ENCODE measurements at regions not wholly inside any gene's neighbourhood (a gene's known extent, or its start where the extent isn't known, plus 50 kb on each side); places are given as distances from the start of the nearest gene placed in this dataset.
"Not testable (repeated sequence)": the region's sequence is repeated elsewhere in the genome, so short reads cannot be mapped to it uniquely, and the experiment has no call there.

GRCh38 chr2:34806396-34806795 lies 1207.3 kb upstream of the FAM98A start:
- Histone ChIP-seq H3K4me1 (no peaks in the 10 kb centered on the region), H3K27ac (no peak overlapping the region), H3K4me3 (no peak overlapping the region), H3K27me3 (no peaks in the 10 kb centered on the region), H3K36me3 (no peaks in the 10 kb centered on the region), H3K9me3 (no peaks in the 10 kb centered on the region)
- TF ChIP-seq POLR2A (IDR thresholded peaks at IDR 0.05), result no peak
- TF ChIP-seq, protein P1, sequence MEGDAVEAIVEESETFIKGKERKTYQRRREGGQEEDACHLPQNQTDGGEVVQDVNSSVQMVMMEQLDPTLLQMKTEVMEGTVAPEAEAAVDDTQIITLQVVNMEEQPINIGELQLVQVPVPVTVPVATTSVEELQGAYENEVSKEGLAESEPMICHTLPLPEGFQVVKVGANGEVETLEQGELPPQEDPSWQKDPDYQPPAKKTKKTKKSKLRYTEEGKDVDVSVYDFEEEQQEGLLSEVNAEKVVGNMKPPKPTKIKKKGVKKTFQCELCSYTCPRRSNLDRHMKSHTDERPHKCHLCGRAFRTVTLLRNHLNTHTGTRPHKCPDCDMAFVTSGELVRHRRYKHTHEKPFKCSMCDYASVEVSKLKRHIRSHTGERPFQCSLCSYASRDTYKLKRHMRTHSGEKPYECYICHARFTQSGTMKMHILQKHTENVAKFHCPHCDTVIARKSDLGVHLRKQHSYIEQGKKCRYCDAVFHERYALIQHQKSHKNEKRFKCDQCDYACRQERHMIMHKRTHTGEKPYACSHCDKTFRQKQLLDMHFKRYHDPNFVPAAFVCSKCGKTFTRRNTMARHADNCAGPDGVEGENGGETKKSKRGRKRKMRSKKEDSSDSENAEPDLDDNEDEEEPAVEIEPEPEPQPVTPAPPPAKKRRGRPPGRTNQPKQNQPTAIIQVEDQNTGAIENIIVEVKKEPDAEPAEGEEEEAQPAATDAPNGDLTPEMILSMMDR (IDR thresholded peaks at IDR 0.05), result no peak
- DNase-seq (no peak), ATAC-seq (no peak)
- intact Hi-C loops (cut with DNase I), result no loop called here
- 75 to 84% (median 80%) methylated on average over 3 of the region's 3 CpGs for WGBS, 4 donors

GRCh38 chr2:34799556-34799955 lies 1200.5 kb upstream of the FAM98A start:
- TF ChIP-seq, protein P1 (IDR thresholded peaks at IDR 0.05), result no peak
- no peak for TF ChIP-seq POLR2A (IDR thresholded peaks at IDR 0.05)
- ATAC-seq (no peak), DNase-seq (no peak)
- intact Hi-C loops (cut with DNase I), result no loop called here
- H3K27me3 ChIP-seq, result no peaks in the 10 kb centered on the region
- no peaks in the 10 kb centered on the region for H3K36me3 ChIP-seq
- H3K9me3 ChIP-seq, result no peaks in the 10 kb centered on the region
- no peaks in the 10 kb centered on the region for H3K4me1 ChIP-seq
- H3K4me3 ChIP-seq, result no peak overlapping the region
- no peak overlapping the region for H3K27ac ChIP-seq

DNA sequence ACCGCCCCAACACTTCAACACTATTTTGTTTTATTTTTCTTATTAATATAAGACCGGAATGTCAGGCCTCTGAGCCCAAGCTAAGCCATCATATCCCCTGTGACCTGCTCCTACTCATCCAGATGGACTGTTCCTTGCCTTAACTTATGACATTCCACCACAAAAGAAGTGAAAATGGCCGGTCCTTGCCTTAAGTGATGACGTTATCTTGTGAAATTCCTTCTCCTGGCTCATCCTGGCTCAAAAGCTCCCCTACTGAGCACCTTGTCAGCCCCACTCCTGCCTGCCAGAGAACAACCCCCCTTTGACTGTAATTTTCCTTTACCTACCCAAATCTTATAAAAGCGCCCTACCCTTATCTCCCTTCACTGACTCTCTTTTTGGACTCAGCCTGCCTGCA lies 1196.5 kb upstream of the FAM98A start:
- ATAC-seq; intact Hi-C loops (cut with DNase I); H3K4me1 ChIP-seq: not testable (repeated sequence)

DNA sequence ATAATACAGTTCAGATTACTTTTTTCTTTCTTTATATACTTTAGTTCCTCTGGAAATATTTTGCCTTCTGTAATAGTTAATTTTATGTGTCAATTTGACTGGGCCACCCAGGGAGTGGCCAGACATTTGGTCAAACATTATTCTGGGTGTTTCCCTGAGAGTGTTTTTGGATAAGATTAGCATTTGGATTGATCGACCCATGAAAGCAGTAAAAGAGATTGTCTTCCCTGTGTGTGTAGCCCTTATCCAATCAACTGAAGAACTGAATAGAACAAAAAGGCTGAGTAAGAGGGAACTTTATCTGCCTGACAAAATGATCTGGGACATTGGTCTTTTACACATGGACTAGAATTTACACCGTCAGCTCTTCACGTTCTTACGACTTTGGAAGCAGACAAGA lies 1190.1 kb upstream of the FAM98A start:
- intact Hi-C loops (cut with DNase I), result no loop called here
- Histone ChIP-seq H3K4me1 (no peaks in the 10 kb centered on the region), H3K9me3 (no peaks in the 10 kb centered on the region), H3K4me3 (no peak overlapping the region), H3K27me3 (no peaks in the 10 kb centered on the region), H3K27ac (no peak overlapping the region), H3K36me3 (no peaks in the 10 kb centered on the region)
- TF ChIP-seq, protein P1 (IDR thresholded peaks at IDR 0.05), result no peak
- ATAC-seq (no peak), DNase-seq (no peak)
- WGBS, 4 donors, result 45 to 72% (median 52%) methylated on average over 4 of the region's 4 CpGs

More for the DNA sequence above, 1196.5 kb upstream of the FAM98A start:
- not testable (repeated sequence) for H3K36me3 ChIP-seq, H3K9me3 ChIP-seq, DNase-seq, H3K4me3 ChIP-seq, H3K27ac ChIP-seq, H3K27me3 ChIP-seq
- WGBS, 4 donors, result 65 to 70% (median 66%) methylated on average over 5 of the region's 5 CpGs

DNA sequence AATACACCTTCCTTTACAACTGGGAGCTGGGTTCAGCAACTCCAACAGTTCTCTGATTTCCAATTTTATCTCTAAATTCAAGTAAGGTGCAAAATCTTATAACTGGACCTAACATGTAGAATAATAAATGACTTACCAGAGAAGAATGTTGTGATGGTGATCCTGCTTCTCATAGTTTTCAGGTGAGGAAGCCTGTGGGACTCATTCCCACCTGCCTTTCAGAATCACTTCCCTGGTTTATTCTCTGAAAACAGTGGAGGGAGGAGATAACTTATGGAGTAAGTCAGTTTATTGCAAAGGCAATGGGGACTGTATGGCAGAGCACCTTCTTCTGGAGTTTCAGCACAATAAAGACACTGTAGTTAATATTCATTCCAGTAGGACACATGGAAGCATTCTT lies 1188.2 kb upstream of the FAM98A start:
- intact Hi-C loops (cut with DNase I), result no loop called here
- no peak overlapping the region for H3K4me3 ChIP-seq
- TF ChIP-seq, protein P1 (IDR thresholded peaks at IDR 0.05), result no peak
- TF ChIP-seq POLR2A (IDR thresholded peaks at IDR 0.05), result no peak

More for the DNA sequence above, 1188.2 kb upstream of the FAM98A start:
- peaks cover 0 to under 1% (median 0%) of the 10 kb centered on the region in 12 donors for H3K9me3 ChIP-seq
- no peak for ATAC-seq
- no peaks in the 10 kb centered on the region for H3K36me3 ChIP-seq
- H3K27me3 ChIP-seq, result no peaks in the 10 kb centered on the region
- DNase-seq, result no peak
- H3K4me1 ChIP-seq, result no peaks in the 10 kb centered on the region
- no peak overlapping the region for H3K27ac ChIP-seq
